Kidney epithelial cell (primary cell): ENCODE measurements at regions not wholly inside any gene's neighbourhood (a gene's known extent, or its start where the extent isn't known, plus 50 kb on each side); places are given as distances from the start of the nearest gene placed in this dataset.

Experiments
- DNase-seq: peaks from one replicate; pipeline ENCODE4 v3.0.0-alpha.2; 2010; ENCODE audit warnings: low read depth
- H3K27me3 ChIP-seq: 2 replicates; pipeline ENCODE4 v1.6.0; 2011; ENCODE audit warnings: low read length; ENCODE audit not compliant: control insufficient read depth, insufficient read depth
- H3K36me3 ChIP-seq: 2 replicates; pipeline ENCODE4 v1.5.1; 2011; ENCODE audit warnings: low read length; ENCODE audit not compliant: control insufficient read depth, insufficient read depth
- H3K4me3 ChIP-seq: 2 replicates; pipeline ENCODE4 v1.5.1; 2011; ENCODE audit warnings: low read depth, mild to moderate bottlenecking, control low read depth, low read length
- TF ChIP-seq, protein P1 (sequence below): IDR thresholded peaks from 2 replicates; pipeline ENCODE4 v1.5.1; 2011; ENCODE audit warnings: mild to moderate bottlenecking, moderate library complexity, low read length, control low read depth, inconsistent platforms; ENCODE audit not compliant: insufficient read depth, poor library complexity, severe bottlenecking

- Histone ChIP-seq H3K4me3 (no peak overlapping the region), H3K36me3 (no peaks in the 10 kb centered on the region), H3K27me3 (no peaks in the 10 kb centered on the region)
- TF ChIP-seq, protein P1, sequence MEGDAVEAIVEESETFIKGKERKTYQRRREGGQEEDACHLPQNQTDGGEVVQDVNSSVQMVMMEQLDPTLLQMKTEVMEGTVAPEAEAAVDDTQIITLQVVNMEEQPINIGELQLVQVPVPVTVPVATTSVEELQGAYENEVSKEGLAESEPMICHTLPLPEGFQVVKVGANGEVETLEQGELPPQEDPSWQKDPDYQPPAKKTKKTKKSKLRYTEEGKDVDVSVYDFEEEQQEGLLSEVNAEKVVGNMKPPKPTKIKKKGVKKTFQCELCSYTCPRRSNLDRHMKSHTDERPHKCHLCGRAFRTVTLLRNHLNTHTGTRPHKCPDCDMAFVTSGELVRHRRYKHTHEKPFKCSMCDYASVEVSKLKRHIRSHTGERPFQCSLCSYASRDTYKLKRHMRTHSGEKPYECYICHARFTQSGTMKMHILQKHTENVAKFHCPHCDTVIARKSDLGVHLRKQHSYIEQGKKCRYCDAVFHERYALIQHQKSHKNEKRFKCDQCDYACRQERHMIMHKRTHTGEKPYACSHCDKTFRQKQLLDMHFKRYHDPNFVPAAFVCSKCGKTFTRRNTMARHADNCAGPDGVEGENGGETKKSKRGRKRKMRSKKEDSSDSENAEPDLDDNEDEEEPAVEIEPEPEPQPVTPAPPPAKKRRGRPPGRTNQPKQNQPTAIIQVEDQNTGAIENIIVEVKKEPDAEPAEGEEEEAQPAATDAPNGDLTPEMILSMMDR: no peak
- DNase-seq: no peak
Observed at GRCh38 chr7:85927226-85927625, 716.5 kb upstream of the GRM3 start.

- H3K4me3 ChIP-seq: no peak overlapping the region
- no peak for DNase-seq
- H3K36me3 ChIP-seq: no peaks in the 10 kb centered on the region
- no peaks in the 10 kb centered on the region for H3K27me3 ChIP-seq
- TF ChIP-seq, protein P1: no peak
Observed at GRCh38 chr7:85924062-85924461, 719.6 kb upstream of the GRM3 start.

DNA sequence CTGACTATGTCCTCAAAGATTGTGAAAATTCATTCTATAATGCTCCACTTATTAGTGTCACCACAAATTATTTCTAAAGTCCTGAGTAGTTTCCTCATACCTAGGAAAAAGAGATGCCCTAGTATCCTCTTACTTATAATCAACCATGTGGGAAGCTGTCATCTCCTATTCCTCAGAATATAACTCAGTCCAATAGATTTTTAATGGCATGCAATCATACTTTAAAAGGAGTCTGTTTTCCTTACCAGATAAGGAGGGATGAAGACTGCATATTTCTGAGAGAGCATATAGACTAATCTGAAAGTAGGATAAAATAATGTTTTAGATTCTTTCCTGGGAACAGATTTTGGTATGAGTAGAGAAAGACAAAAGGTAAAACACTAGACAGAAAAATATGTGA is 727.7 kb upstream of the GRM3 start:
- H3K36me3 ChIP-seq: no peaks in the 10 kb centered on the region
- no peaks in the 10 kb centered on the region for H3K27me3 ChIP-seq
- TF ChIP-seq, protein P1: no peak
- DNase-seq: no peak
- H3K4me3 ChIP-seq: no peak overlapping the region

- H3K36me3 ChIP-seq: no peaks in the 10 kb centered on the region
- DNase-seq: no peak
- H3K4me3 ChIP-seq: no peak overlapping the region
- H3K27me3 ChIP-seq: no peaks in the 10 kb centered on the region
- TF ChIP-seq, protein P1: no peak
Observed at GRCh38 chr7:85914437-85914836, 727.6 kb upstream of the SEMA3D start.

DNA sequence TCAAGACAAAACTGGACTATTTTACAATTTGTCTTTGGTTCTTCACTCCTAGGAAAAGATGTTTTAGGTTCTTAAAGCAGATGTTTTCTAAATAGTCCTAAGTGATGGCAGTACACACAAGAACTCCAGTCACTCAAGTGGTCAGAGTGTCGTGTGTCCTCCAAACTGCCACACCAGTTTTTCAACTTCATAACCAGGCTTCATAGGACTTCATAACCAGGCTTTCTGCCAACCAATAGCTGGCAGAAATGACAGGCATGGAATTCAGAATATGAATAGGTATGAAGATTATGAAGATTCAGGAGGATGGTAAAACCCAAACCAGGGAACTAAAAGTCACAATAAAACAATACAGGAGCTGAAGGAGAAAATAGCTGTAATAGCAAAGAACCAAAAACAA is 721.2 kb upstream of the SEMA3D start:
- Histone ChIP-seq H3K36me3 (no peaks in the 10 kb centered on the region), H3K4me3 (no peak overlapping the region), H3K27me3 (no peaks in the 10 kb centered on the region)
- no peak for DNase-seq
- TF ChIP-seq, protein P1: no peak

DNA sequence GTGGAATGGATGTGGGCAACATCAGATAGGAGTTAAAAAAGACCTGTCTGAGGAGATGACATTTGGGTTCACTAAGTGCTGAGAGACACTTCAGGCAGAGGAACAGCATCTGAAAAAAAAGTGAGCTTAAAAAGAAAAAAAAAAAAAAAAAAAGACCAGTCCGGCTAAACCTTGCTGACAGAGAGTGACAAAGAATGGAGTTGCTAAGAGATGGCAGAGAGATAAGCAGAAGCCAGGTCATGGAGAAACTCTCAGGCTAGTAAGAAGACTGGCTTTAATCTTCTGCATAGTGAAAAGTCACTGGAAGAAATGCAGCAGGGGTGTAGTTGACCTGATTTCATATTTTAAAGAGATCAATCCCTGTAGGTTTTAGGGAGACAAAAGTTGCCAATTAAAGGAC is 711.1 kb upstream of the SEMA3D start:
- TF ChIP-seq, protein P1: no peak
- DNase-seq: no peak
- Histone ChIP-seq H3K4me3 (no peak overlapping the region), H3K36me3 (no peaks in the 10 kb centered on the region), H3K27me3 (no peaks in the 10 kb centered on the region)
